Islet of Langerhans (tissue), 1 donor: ENCODE measurements at regions not wholly inside any gene's neighbourhood (a gene's known extent, or its start where the extent isn't known, plus 50 kb on each side); places are given as distances from the start of the nearest gene placed in this dataset.
"Not testable (repeated sequence)": the region's sequence is repeated elsewhere in the genome, so short reads cannot be mapped to it uniquely, and the experiment has no call there.

Experiments
- FAIRE-seq: peaks from one replicate; lab custom pipeline; 2011; peaks lifted over from hg19 to GRCh38; lab: Jason Lieb, UNC

GRCh38 chr16:8184854-8185253 is 405.5 kb downstream of the TMEM114 start:
- FAIRE-seq = no peak

GRCh38 chr16:8183176-8184099 is 406.9 kb downstream of the TMEM114 start:
- FAIRE-seq = no peak

DNA sequence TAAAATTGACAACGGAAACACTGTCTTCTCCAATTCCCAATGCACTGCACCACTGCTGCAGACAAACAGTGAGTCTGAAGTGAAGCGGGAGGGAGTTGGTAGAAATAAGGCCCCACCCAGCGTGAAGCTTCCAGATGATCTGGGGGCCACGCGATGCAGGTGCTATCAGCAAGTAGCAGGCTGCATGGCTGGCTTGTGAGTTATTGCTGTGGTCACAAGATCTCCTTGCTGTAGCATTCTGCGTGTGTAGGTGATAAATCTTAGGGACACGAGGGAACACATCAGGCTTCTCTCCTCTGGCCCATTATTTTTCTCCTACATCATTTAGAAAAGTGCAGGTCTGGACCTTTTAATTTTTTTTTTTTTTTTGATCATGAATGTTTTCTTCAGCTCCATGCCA is 407.6 kb downstream of the TMEM114 start:
- FAIRE-seq = no peak

- FAIRE-seq = no peak
Measured at GRCh38 chr16:8179615-8180014, 410.7 kb downstream of the TMEM114 start.

DNA sequence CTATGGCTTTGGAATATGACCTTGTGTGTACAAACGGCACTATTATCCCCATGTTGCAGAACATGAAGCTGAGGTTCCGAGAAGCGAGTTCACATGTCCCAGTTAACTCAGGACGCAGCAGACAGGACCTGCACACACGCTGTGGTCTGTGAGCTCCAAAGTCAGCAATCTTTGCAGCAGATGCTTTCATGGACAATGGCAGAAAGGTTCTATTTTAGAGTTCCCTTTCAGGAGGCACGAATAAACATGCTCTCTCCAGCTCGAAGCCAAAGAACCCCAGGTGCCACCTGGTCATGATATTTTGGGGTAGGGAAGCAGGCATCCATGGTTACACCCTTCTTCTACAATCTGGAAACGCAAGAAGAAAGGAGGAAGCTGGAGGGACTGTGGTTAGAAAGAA is 412.0 kb downstream of the TMEM114 start:
- no peak for FAIRE-seq

DNA sequence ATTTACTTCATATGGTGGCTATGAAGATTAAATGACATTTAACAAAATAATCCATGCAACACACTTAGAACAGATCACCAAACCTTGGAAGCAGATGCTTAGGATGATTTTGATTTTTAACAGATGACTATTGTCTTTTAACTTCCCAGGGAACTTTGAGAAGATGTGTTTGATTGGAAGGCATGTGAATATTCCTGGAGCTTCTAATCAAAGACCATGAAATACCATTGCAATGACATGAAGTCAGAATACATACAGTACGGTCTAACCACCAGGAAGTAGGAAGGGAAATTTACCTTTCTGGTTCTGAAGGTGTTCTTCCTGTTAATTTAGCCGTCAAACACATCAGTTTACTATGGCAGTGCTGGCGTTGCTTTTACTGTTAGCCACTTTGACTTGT is 414.9 kb downstream of the TMEM114 start:
- no peak for FAIRE-seq

GRCh38 chr16:8173111-8173644 is 417.1 kb downstream of the TMEM114 start:
- FAIRE-seq = peak; percentile 68

DNA sequence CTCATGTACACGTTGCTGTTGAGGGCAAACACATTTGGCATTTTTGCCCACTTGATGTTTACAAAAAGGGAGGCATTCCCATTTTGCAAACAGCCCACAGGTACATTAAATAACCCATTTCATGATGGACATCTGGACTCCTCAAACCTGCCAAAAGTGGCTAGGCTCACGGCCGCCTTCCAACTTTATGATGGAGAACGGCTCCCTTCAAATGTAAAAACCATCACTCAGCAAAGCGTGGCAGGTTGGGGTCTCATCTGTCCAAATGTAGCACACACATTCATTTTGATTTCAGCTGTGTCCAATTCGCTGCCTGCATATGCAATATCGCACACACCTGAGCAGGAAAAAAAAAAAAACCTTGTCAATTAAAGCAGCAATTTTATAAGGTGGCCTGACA is 417.8 kb downstream of the TMEM114 start:
- no peak for FAIRE-seq

GRCh38 chr16:8168016-8168415 is 422.3 kb downstream of the TMEM114 start:
- FAIRE-seq = no peak

- FAIRE-seq = no peak
Measured at GRCh38 chr16:8167436-8167835, 422.9 kb downstream of the TMEM114 start.

DNA sequence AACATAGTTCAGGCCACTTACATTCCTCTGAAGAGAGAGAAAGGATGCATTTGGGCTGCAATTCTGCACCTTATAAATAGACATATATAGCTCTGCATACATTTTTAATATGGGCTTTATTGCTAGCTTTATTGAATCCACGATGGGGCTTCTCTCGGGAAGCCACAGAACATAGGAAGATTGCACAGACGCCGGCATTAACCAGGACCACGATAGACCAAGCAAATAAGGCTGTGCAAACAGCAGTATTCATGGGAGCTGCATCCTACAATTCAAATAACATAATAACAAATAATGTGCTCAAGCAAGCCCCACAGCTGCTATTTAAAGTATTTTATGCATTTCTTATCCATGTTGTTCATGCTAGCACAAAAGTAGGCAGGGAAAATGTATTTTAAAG is 432.3 kb downstream of the TMEM114 start:
- no peak for FAIRE-seq

DNA sequence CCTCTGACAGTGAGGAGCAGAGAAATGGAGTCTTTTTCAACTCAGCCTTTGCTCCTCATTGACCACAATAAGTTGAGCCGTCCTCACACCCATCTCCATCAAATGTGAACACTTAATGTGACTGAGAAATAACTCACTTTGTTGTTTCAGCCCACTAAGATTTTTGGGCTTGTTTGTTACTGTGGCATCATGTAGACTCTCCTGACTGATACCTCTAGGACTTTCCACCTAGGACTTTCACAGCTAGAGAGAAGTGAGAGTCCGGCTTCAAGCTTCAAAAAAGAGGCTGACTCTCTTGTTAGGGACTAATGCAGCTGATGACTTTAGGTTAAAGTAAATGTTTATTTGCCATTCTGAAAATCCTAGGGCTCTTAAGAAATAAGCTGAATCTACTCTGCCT is 435.0 kb downstream of the TMEM114 start:
- no peak for FAIRE-seq

- no peak for FAIRE-seq
Measured at GRCh38 chr16:8146256-8147012, 443.9 kb downstream of the TMEM114 start.

DNA sequence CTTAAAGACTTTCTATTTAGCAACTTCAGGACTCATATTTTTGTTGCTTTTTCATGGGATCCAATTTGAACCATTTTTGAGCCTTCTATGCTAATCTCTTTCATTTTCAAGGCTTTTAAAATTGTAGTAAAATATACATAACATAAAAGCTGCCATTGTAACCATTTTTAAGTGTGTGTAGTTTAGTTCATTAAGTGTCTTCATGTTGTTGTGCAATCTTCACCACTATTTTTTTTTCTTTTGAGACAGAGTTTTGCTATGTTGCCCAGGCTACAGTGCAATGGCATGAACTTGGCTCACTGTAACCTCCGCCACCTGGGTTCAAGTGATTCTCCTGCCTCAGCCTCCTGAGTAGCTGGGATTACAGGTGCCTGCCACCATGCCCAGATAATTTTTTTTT is 451.6 kb downstream of the TMEM114 start:
- no peak for FAIRE-seq

- FAIRE-seq = no peak
Measured at GRCh38 chr16:8137606-8138005, 452.7 kb downstream of the TMEM114 start.

DNA sequence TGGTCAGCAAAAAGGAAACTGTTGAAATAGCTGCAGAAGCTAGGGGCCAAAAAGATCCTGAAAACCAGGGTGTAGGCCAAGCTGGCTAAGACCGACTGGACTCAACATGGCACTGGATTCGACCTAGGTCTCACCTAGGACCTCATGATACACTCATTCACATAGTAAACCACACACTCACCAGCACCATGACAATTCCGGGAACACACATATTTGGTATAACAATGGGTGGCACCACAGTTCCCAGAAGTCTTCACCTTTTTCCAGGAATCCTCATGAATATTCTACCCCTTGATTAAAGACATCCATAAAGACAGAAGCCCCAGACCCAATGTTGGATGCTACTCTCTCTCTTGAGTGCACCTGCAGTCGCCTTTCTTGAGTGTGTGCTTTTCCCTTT is 460.1 kb downstream of the TMEM114 start:
- no peak for FAIRE-seq

- no peak for FAIRE-seq
Measured at GRCh38 chr16:8127070-8127469, 463.2 kb downstream of the TMEM114 start.

- FAIRE-seq = no peak
Measured at GRCh38 chr16:8126313-8126712, 464.0 kb downstream of the TMEM114 start.

GRCh38 chr16:8120001-8120400 is 470.3 kb downstream of the TMEM114 start:
- no peak for FAIRE-seq

GRCh38 chr16:8115814-8116213 is 474.5 kb downstream of the TMEM114 start:
- FAIRE-seq = no peak

- not testable (repeated sequence) for FAIRE-seq
Measured at GRCh38 chr16:8114941-8115340, 475.4 kb downstream of the TMEM114 start.

DNA sequence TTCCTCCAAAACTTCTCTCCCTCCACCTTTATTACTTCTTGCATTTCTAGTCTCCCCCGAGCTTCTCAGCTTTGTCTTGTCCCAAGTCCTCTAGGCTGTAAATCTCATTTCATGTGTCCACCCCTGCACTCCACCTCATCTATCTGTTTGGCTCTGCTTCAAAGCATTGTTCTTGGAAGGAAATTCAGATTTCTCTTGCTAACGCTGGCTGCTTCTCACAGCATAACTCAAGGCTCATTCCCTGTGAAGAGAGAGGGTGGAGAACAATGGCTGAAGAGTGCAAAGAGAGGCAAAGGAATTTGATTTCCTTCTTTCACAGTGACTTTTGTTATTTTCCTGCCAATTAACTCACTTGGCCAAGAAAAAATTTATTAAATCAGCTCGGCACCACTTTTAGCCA is 476.5 kb downstream of the TMEM114 start:
- no peak for FAIRE-seq
